IMR-90 (cell line): ENCODE measurements at regions not wholly inside any gene's neighbourhood (a gene's known extent, or its start where the extent isn't known, plus 50 kb on each side); places are given as distances from the start of the nearest gene placed in this dataset.

ENCODE experiments used
- ATAC-seq: fragments of 200-7000 bp; cut with Tn5 transposase; 2 replicates; pipeline ENCODE4 v1.9.1; 2020; ENCODE audit warnings: low read depth, mild to moderate bottlenecking, moderate library complexity
- BruUV-seq: library from RNA; stranded (reverse); fragments of 400-500 nt; replicated peaks from 2 replicates; lab custom pipeline; 2021; lab: Mats Ljungman, UMichigan
- CTCF ChIA-PET: fragments of 300-600 bp; formaldehyde crosslinking; extraction: SDS; loops from one replicate; lab custom pipeline; 2021; ENCODE audit warnings: antibody characterized with exemption; lab: Yijun Ruan, JAX
- POLR2A ChIA-PET: fragments of 300-600 bp; sonication (Branson Sonifier 250); formaldehyde crosslinking; loops from one replicate; lab custom pipeline; 2022; ENCODE audit warnings: antibody characterized with exemption; ENCODE audit not compliant: unreplicated experiment; lab: Charles Lee
- DNase-seq: peaks from one replicate; pipeline ENCODE4 v3.0.0; 2013
- H2AFZ ChIP-seq: replicated peaks from 2 replicates; pipeline ENCODE3; 2013; ENCODE audit warnings: low read length, mild to moderate bottlenecking; ENCODE audit not compliant: poor library complexity
- H2AK5ac ChIP-seq: 2 replicates; pipeline ENCODE4 v1.6.1; 2013; ENCODE audit warnings: low read depth, low read length, inconsistent platforms
- H2AK9ac ChIP-seq: replicated peaks from 2 replicates; pipeline ENCODE3; 2013; ENCODE audit warnings: mild to moderate bottlenecking, low read depth, low read length, moderate library complexity; ENCODE audit not compliant: poor library complexity
- H2BK120ac ChIP-seq: 2 replicates; pipeline ENCODE4 v1.6.1; 2013; ENCODE audit warnings: low read depth, low read length, inconsistent platforms
- H2BK15ac ChIP-seq: 3 replicates; pipeline ENCODE4 v1.6.1; 2013; ENCODE audit warnings: low read depth, low read length, inconsistent platforms
- H2BK20ac ChIP-seq: 2 replicates; pipeline ENCODE4 v1.6.1; 2013; ENCODE audit warnings: low read depth, mild to moderate bottlenecking, inconsistent platforms, low read length, moderate library complexity
- H2BK5ac ChIP-seq: 2 replicates; pipeline ENCODE4 v1.6.1; 2013; ENCODE audit warnings: mild to moderate bottlenecking, low read depth, low read length, inconsistent platforms; ENCODE audit not compliant: poor library complexity, severe bottlenecking
- H3K14ac ChIP-seq: replicated peaks from 2 replicates; pipeline ENCODE4 v1.6.1; 2013; ENCODE audit warnings: low read depth, low read length, inconsistent platforms
- H3K18ac ChIP-seq: 2 replicates; pipeline ENCODE4 v1.6.1; 2013; ENCODE audit warnings: low read depth, low read length, control low read depth
- H3K23ac ChIP-seq: 2 replicates; pipeline ENCODE4 v1.6.1; 2013; ENCODE audit warnings: low read depth, low read length, inconsistent platforms
- H3K27ac ChIP-seq: 2 replicates; pipeline ENCODE4 v1.5.1; 2013; ENCODE audit warnings: mild to moderate bottlenecking, control low read depth, low read length; ENCODE audit not compliant: insufficient read depth
- H3K27me3 ChIP-seq: 2 replicates; pipeline ENCODE4 v1.6.1; 2013; ENCODE audit warnings: low read length; ENCODE audit not compliant: control insufficient read depth, insufficient read depth
- H3K36me3 ChIP-seq: 2 replicates; pipeline ENCODE4 v1.6.1; 2013; ENCODE audit warnings: low read length, mixed read lengths; ENCODE audit not compliant: control insufficient read depth, insufficient read depth
- H3K4ac ChIP-seq: 2 replicates; pipeline ENCODE4 v1.6.1; 2013; ENCODE audit warnings: low read depth, low read length, inconsistent platforms
- H3K4me1 ChIP-seq: 2 replicates; pipeline ENCODE4 v1.6.1; 2013; ENCODE audit warnings: low read length, mixed read lengths; ENCODE audit not compliant: control insufficient read depth, insufficient read depth
- H3K4me2 ChIP-seq: 2 replicates; pipeline ENCODE4 v1.6.1; 2013; ENCODE audit warnings: low read depth, mild to moderate bottlenecking, control low read depth, low read length, moderate library complexity
- H3K4me3 ChIP-seq: 2 replicates; pipeline ENCODE4 v1.5.1; 2013; ENCODE audit warnings: low read depth, mild to moderate bottlenecking, control low read depth, low read length, moderate library complexity; ENCODE audit not compliant: insufficient read depth
- H3K56ac ChIP-seq: 2 replicates; pipeline ENCODE4 v1.6.1; 2013; ENCODE audit warnings: low read length, inconsistent platforms; ENCODE audit not compliant: insufficient read depth; ENCODE audit errors: extremely low read depth
- H3K79me1 ChIP-seq, 2 experiments: 2 replicates each; pipeline ENCODE4 v1.6.1; 2013; ENCODE audit warnings: low read length in 2 of 2, inconsistent platforms in 1 of 2, low read depth in 1 of 2
- H3K9ac ChIP-seq: 2 replicates; pipeline ENCODE4 v1.6.1; 2013; ENCODE audit warnings: low read depth, low read length, control low read depth
- H3K9me1 ChIP-seq: 2 replicates; pipeline ENCODE4 v1.6.1; 2013; ENCODE audit warnings: low read length, inconsistent platforms; ENCODE audit not compliant: insufficient read depth
- H3K9me3 ChIP-seq: 2 replicates; pipeline ENCODE4 v1.6.1; 2013; ENCODE audit warnings: low read length; ENCODE audit not compliant: control insufficient read depth, insufficient read depth
- H4K20me1 ChIP-seq: 2 replicates; pipeline ENCODE4 v1.6.1; 2013; ENCODE audit warnings: low read length, inconsistent platforms; ENCODE audit not compliant: insufficient read depth
- H4K5ac ChIP-seq: 2 replicates; pipeline ENCODE4 v1.6.1; 2013; ENCODE audit warnings: mild to moderate bottlenecking, low read depth, low read length, control low read depth
- H4K8ac ChIP-seq, 2 experiments: 2 replicates each; pipeline ENCODE4 v1.6.1; 2013; ENCODE audit warnings: low read depth in 2 of 2, low read length in 2 of 2, control low read depth in 1 of 2, inconsistent platforms in 1 of 2
- H4K91ac ChIP-seq: 2 replicates; pipeline ENCODE4 v1.6.1; 2013; ENCODE audit warnings: low read depth, low read length, inconsistent platforms; ENCODE audit not compliant: insufficient read depth
- BHLHE40 ChIP-seq: fragments of 150-350 bp; IDR thresholded peaks from 2 replicates; pipeline ENCODE4 v1.6.1; 2016; ENCODE audit warnings: mild to moderate bottlenecking, low read depth, low read length
- CEBPB ChIP-seq: IDR thresholded peaks from 2 replicates; pipeline ENCODE4 v1.6.1; 2012; ENCODE audit warnings: low read depth, low read length, improper control_type of control experiment
- CHD1 ChIP-seq: IDR thresholded peaks from 2 replicates; pipeline ENCODE4 v1.6.1; 2012; ENCODE audit warnings: low read depth, low read length, improper control_type of control experiment
- FOS ChIP-seq: fragments of 150-350 bp; IDR thresholded peaks from 2 replicates; pipeline ENCODE4 v1.6.1; 2016; ENCODE audit warnings: low read depth, low read length
- MAFK ChIP-seq: IDR thresholded peaks from 2 replicates; pipeline ENCODE4 v1.6.1; 2012; ENCODE audit warnings: low read depth, low read length, improper control_type of control experiment
- MAZ ChIP-seq: IDR thresholded peaks from 2 replicates; pipeline ENCODE4 v1.6.1; 2012; ENCODE audit warnings: low read depth, mild to moderate bottlenecking, low read length, improper control_type of control experiment, moderate library complexity, borderline replicate concordance
- MXI1 ChIP-seq: IDR thresholded peaks from 2 replicates; pipeline ENCODE4 v1.6.1; 2012; ENCODE audit warnings: low read depth, mild to moderate bottlenecking, low read length, moderate library complexity, borderline replicate concordance
- NFE2L2 ChIP-seq: fragments of 150-350 bp; IDR thresholded peaks from 2 replicates; pipeline ENCODE4 v1.6.1; 2016; ENCODE audit warnings: low read depth, mild to moderate bottlenecking, low read length
- POLR2A ChIP-seq: IDR thresholded peaks from 2 replicates; pipeline ENCODE4 v1.6.1; 2012; ENCODE audit warnings: mild to moderate bottlenecking, low read depth, low read length
- RAD21 ChIP-seq: IDR thresholded peaks from 2 replicates; pipeline ENCODE4 v1.6.1; 2012; ENCODE audit warnings: low read length, improper control_type of control experiment
- RCOR1 ChIP-seq: IDR thresholded peaks from 2 replicates; pipeline ENCODE4 v1.6.1; 2012; ENCODE audit warnings: mild to moderate bottlenecking, low read length, improper control_type of control experiment; ENCODE audit not compliant: insufficient replicate concordance
- RFX5 ChIP-seq: IDR thresholded peaks from 2 replicates; pipeline ENCODE4 v1.8.0; 2012; ENCODE audit warnings: low read depth, mild to moderate bottlenecking, low read length, moderate library complexity
- SMC3 ChIP-seq: fragments of 150-350 bp; IDR thresholded peaks from 2 replicates; pipeline ENCODE4 v1.6.1; 2016; ENCODE audit warnings: low read depth, mild to moderate bottlenecking, antibody characterized with exemption, low read length, moderate library complexity
- WGBS, 2 experiments: methylation state at CpG; one replicate each; pipeline versions ENCODE4 v1.1.5 to v1.1.7; 2013; ENCODE audit warnings: missing lambda C conversion rate in 2 of 2; ENCODE audit not compliant: insufficient read length in 1 of 2; ENCODE audit errors: extremely low coverage in 2 of 2; 5-methylcytosine and 5-hydroxymethylcytosine counted together
- dilution Hi-C: fragments of 300-500 bp; cut with HindIII; formaldehyde crosslinking; loops from one replicate; pipeline ENCODE4 v1.14.3; 2018; ENCODE audit warnings: low sequenced_read_pairs; ENCODE audit not compliant: unreplicated experiment
- in situ Hi-C: fragments of 300-500 bp; cut with MboI; formaldehyde crosslinking; loops from 3 replicates; pipeline ENCODE4 v1.14.3; 2019; ENCODE audit warnings: low sequenced_read_pairs, inconsistent platforms, mixed read lengths
- intact Hi-C: fragments of 100-400 bp; cut with micrococcal nuclease; formaldehyde crosslinking; loops from 2 replicates; pipeline ENCODE4 v1.10.0; 2022
- TF ChIP-seq, protein P1 (sequence below): fragments of 150-350 bp; IDR thresholded peaks from 2 replicates; pipeline ENCODE4 v1.6.1; 2016; ENCODE audit warnings: low read depth, mild to moderate bottlenecking, low read length, moderate library complexity, borderline replicate concordance
- TF ChIP-seq, protein P2 (sequence below): conservative IDR thresholded peaks from 2 replicates; pipeline ENCODE4 v1.5.1; 2012; ENCODE audit warnings: mild to moderate bottlenecking, low read depth, low read length, improper control_type of control experiment
- TF ChIP-seq, protein P3 (sequence below): fragments of 150-350 bp; IDR thresholded peaks from 2 replicates; pipeline ENCODE4 v1.6.1; 2017; ENCODE audit warnings: mild to moderate bottlenecking, antibody characterized with exemption, low read length, low read depth

DNA sequence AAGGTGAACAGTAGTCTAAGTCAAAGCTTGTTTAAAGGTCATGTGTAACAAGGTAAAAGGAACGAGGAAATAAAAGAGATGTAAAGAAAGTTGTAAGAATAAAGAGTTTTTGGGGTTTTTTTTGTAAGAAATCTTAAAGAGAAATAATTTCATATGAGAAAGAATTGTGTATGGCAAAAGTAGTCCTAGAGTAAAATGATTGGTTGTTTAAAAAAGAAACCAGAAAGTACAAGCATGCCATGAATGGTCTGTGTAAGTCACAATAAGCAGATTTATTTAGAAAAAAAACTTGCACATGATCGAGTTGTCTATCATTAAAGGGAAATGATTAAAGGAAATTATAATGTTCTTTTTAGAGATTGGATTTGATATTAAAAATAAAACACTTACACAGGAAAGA, 172.6 kb upstream of the TUSC1 start:
- Histone ChIP-seq H3K4me1 (no peaks in the 10 kb centered on the region), H2BK15ac (no peak overlapping the region), H3K4ac (no peak overlapping the region), H3K4me2 (no peak overlapping the region), H3K14ac (no peak overlapping the region), H3K27me3 (no peaks in the 10 kb centered on the region), H2BK5ac (no peak overlapping the region), H3K9me3 (peaks cover 3% of the 10 kb centered on the region), H4K20me1 (no peaks in the 10 kb centered on the region), H3K27ac (no peak overlapping the region), H3K23ac (no peak overlapping the region), H2AK5ac (no peak overlapping the region), H2AK9ac (no peak overlapping the region), H3K9me1 (no peaks in the 10 kb centered on the region), H2BK20ac (no peak overlapping the region), H4K91ac (no peak overlapping the region), H3K9ac (no peak overlapping the region), H3K4me3 (no peak overlapping the region), H2AFZ (no peak overlapping the region), H3K79me1 (no peaks in the 10 kb centered on the region), H4K8ac (no peak overlapping the region), H3K36me3 (no peaks in the 10 kb centered on the region), H4K5ac (no peak overlapping the region), H3K56ac (no peak overlapping the region), H3K18ac (no peak overlapping the region), H2BK120ac (no peak overlapping the region)
- TF ChIP-seq CHD1 (no peak), RFX5 (no peak), FOS (no peak), NFE2L2 (no peak), POLR2A (no peak), BHLHE40 (no peak), SMC3 (no peak), MAZ (no peak), RCOR1 (no peak), MAFK (no peak), RAD21 (no peak), CEBPB (no peak), MXI1 (no peak)
- TF ChIP-seq, protein P1, sequence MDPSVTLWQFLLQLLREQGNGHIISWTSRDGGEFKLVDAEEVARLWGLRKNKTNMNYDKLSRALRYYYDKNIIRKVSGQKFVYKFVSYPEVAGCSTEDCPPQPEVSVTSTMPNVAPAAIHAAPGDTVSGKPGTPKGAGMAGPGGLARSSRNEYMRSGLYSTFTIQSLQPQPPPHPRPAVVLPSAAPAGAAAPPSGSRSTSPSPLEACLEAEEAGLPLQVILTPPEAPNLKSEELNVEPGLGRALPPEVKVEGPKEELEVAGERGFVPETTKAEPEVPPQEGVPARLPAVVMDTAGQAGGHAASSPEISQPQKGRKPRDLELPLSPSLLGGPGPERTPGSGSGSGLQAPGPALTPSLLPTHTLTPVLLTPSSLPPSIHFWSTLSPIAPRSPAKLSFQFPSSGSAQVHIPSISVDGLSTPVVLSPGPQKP, result no peak
- TF ChIP-seq, protein P2, sequence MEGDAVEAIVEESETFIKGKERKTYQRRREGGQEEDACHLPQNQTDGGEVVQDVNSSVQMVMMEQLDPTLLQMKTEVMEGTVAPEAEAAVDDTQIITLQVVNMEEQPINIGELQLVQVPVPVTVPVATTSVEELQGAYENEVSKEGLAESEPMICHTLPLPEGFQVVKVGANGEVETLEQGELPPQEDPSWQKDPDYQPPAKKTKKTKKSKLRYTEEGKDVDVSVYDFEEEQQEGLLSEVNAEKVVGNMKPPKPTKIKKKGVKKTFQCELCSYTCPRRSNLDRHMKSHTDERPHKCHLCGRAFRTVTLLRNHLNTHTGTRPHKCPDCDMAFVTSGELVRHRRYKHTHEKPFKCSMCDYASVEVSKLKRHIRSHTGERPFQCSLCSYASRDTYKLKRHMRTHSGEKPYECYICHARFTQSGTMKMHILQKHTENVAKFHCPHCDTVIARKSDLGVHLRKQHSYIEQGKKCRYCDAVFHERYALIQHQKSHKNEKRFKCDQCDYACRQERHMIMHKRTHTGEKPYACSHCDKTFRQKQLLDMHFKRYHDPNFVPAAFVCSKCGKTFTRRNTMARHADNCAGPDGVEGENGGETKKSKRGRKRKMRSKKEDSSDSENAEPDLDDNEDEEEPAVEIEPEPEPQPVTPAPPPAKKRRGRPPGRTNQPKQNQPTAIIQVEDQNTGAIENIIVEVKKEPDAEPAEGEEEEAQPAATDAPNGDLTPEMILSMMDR, result no peak
- TF ChIP-seq, protein P3, sequence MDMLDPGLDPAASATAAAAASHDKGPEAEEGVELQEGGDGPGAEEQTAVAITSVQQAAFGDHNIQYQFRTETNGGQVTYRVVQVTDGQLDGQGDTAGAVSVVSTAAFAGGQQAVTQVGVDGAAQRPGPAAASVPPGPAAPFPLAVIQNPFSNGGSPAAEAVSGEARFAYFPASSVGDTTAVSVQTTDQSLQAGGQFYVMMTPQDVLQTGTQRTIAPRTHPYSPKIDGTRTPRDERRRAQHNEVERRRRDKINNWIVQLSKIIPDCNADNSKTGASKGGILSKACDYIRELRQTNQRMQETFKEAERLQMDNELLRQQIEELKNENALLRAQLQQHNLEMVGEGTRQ, result no peak
- ChIA-PET POLR2A (no interaction called here), CTCF (no interaction called here)
- 100% methylated on average over 1 of the region's 2 CpGs; no CpG with 5 or more reads in 1 of the 2 experiments for WGBS, 2 experiments
- BruUV-seq, result no TSS peak
- no peak for DNase-seq
- dilution Hi-C loops (no loop called here), in situ Hi-C loops (no loop called here), intact Hi-C loops (no loop called here)
- ATAC-seq, result no peak
